Activated CD8-positive, alpha-beta memory T cell treated with anti-CD3 and anti-CD28 coated beads, Interleukin-2, amount 50 U/mL, for 4 hours (primary cell): ENCODE measurements at regions not wholly inside any gene's neighbourhood (a gene's known extent, or its start where the extent isn't known, plus 50 kb on each side); places are given as distances from the start of the nearest gene placed in this dataset.

Experiments
- DNase-seq: peaks from one replicate; pipeline ENCODE4 v3.0.0-alpha.2; 2020

GRCh38 chr2:128640166-128640844 lies 321.6 kb upstream of the HS6ST1 start:
- DNase-seq: no peak

- no peak for DNase-seq
These were observed 322.2 kb upstream of the HS6ST1 start for GRCh38 chr2:128640845-128641360.

GRCh38 chr2:128641421-128642080 lies 322.9 kb upstream of the HS6ST1 start:
- no peak for DNase-seq

GRCh38 chr2:128642316-128642715 lies 323.6 kb upstream of the HS6ST1 start:
- no peak for DNase-seq

- no peak for DNase-seq
These were observed 324.2 kb upstream of the HS6ST1 start for GRCh38 chr2:128642821-128643220.

GRCh38 chr2:128643221-128644065 lies 324.8 kb upstream of the HS6ST1 start:
- DNase-seq: no peak

- no peak for DNase-seq
These were observed 325.5 kb upstream of the HS6ST1 start for GRCh38 chr2:128644156-128644555.

GRCh38 chr2:128644718-128645256 lies 326.1 kb upstream of the HS6ST1 start:
- no peak for DNase-seq

GRCh38 chr2:128645631-128646030 lies 327.0 kb upstream of the HS6ST1 start:
- no peak for DNase-seq

GRCh38 chr2:128646091-128646490 lies 327.4 kb upstream of the HS6ST1 start:
- DNase-seq: no peak

GRCh38 chr2:128646691-128647090 lies 328.0 kb upstream of the HS6ST1 start:
- no peak for DNase-seq

- no peak for DNase-seq
These were observed 332.3 kb upstream of the HS6ST1 start for GRCh38 chr2:128651000-128651399.

- DNase-seq: no peak
These were observed 335.7 kb upstream of the HS6ST1 start for GRCh38 chr2:128654408-128654807.

- DNase-seq: no peak
These were observed 342.2 kb upstream of the HS6ST1 start for GRCh38 chr2:128660836-128661235.

GRCh38 chr2:128661311-128661710 lies 342.6 kb upstream of the HS6ST1 start:
- DNase-seq: no peak

- DNase-seq: no peak
These were observed 343.4 kb upstream of the HS6ST1 start for GRCh38 chr2:128662051-128662471.

GRCh38 chr2:128663371-128664050 lies 344.8 kb upstream of the HS6ST1 start:
- DNase-seq: no peak

- DNase-seq: no peak
These were observed 345.9 kb upstream of the HS6ST1 start for GRCh38 chr2:128664499-128664971.

- DNase-seq: no peak
These were observed 346.4 kb upstream of the HS6ST1 start for GRCh38 chr2:128665113-128665512.

- no peak for DNase-seq
These were observed 347.9 kb upstream of the HS6ST1 start for GRCh38 chr2:128666596-128666995.

GRCh38 chr2:128667391-128667790 lies 348.7 kb upstream of the HS6ST1 start:
- DNase-seq: no peak

- no peak for DNase-seq
These were observed 350.3 kb upstream of the HS6ST1 start for GRCh38 chr2:128668946-128669345.

GRCh38 chr2:128670066-128670465 lies 351.4 kb upstream of the HS6ST1 start:
- DNase-seq: no peak
